ENCODE measurements at regions not wholly inside any gene's neighbourhood (a gene's known extent, or its start where the extent isn't known, plus 50 kb on each side); places are given as distances from the start of the nearest gene placed in this dataset.
"Not testable (repeated sequence)": the region's sequence is repeated elsewhere in the genome, so short reads cannot be mapped to it uniquely, and the experiment has no call there.

GRCh38 chr21:13937236-13937635 is 273.5 kb downstream of the LIPI start:
- WGBS (ENCODE audit: missing lambda C conversion rate), result 78% methylated on average over 21 of the region's 21 CpGs
- ATAC-seq, result no peak
- Histone ChIP-seq H3K4me3 (no peak overlapping the region), H3K4me1 (no peaks in the 10 kb centered on the region), H3K27ac (no peak overlapping the region), H3K9me3 (no peaks in the 10 kb centered on the region), H3K4me2 (no peak overlapping the region)
- ChIA-PET POLR2A (no interaction called here), CTCF (no interaction called here)
- TF ChIP-seq EHMT2 (IDR thresholded peaks at IDR 0.05; ENCODE audit: low read depth) (no peak), RFX5 (IDR thresholded peaks at IDR 0.05) (no peak), MAX (IDR thresholded peaks at IDR 0.05) (no peak), ZSCAN20 (CRISPR knock-in tag; IDR thresholded peaks at IDR 0.05) (no peak), SREBF2 (IDR thresholded peaks at IDR 0.05) (no peak), CEBPB (IDR thresholded peaks at IDR 0.05) (no peak), GATA3 (IDR thresholded peaks at IDR 0.05; ENCODE audit: borderline replicate concordance) (no peak), CHD2 (IDR thresholded peaks at IDR 0.05; ENCODE audit: low read length, partially characterized antibody) (no peak), HOXA7 (CRISPR knock-in tag; IDR thresholded peaks at IDR 0.05) (no peak), POLR2A (IDR thresholded peaks at IDR 0.05; ENCODE audit: low read length) (no peak), RAD21 (conservative IDR thresholded peaks at IDR 0.05 in 1 of 2, IDR thresholded peaks at IDR 0.05 in 1 of 2) (no peak), JUNB (IDR thresholded peaks at IDR 0.05) (no peak), NPAS2 (CRISPR knock-in tag; IDR thresholded peaks at IDR 0.05; ENCODE audit: borderline replicate concordance) (no peak), ZNF302 (CRISPR knock-in tag; IDR thresholded peaks at IDR 0.05) (no peak), NR3C1 (IDR thresholded peaks at IDR 0.05) (no peak), REST (IDR thresholded peaks at IDR 0.05) (no peak), HOXB5 (CRISPR knock-in tag; IDR thresholded peaks at IDR 0.05) (no peak), HDAC2 (IDR thresholded peaks at IDR 0.05) (no peak), POLR2AphosphoS2 (conservative IDR thresholded peaks at IDR 0.05; ENCODE audit: low read length) (no peak)
- no peak for FAIRE-seq
- DNase-seq (ENCODE audit: low read depth in 1 of 2, low spot score in 1 of 2), result no peak

GRCh38 chr21:13936033-13936937 is 274.5 kb downstream of the LIPI start:
- 81% methylated on average over 6 of the region's 38 CpGs for WGBS (ENCODE audit: missing lambda C conversion rate)
- ATAC-seq; H3K9me3 ChIP-seq; FAIRE-seq; H3K4me1 ChIP-seq; H3K4me2 ChIP-seq; H3K4me3 ChIP-seq; CTCF ChIA-PET; H3K27ac ChIP-seq; DNase-seq (ENCODE audit: low read depth in 1 of 2, low spot score in 1 of 2); POLR2A ChIA-PET: not testable (repeated sequence)

- WGBS (ENCODE audit: missing lambda C conversion rate), result 50% methylated on average over 1 of the region's 26 CpGs
- FAIRE-seq; H3K4me2 ChIP-seq; H3K9me3 ChIP-seq; CTCF ChIA-PET; DNase-seq (ENCODE audit: low read depth in 1 of 2, low spot score in 1 of 2); H3K4me1 ChIP-seq; ATAC-seq; H3K27ac ChIP-seq; H3K4me3 ChIP-seq; POLR2A ChIA-PET: not testable (repeated sequence)
Measured at GRCh38 chr21:13935396-13936032, 275.2 kb downstream of the LIPI start.

- WGBS (ENCODE audit: missing lambda C conversion rate), result no CpG with 5 or more reads among the region's 23 CpGs
- ATAC-seq, FAIRE-seq: not testable (repeated sequence)
Measured at GRCh38 chr21:13934887-13935342, 275.8 kb downstream of the LIPI start.

GRCh38 chr21:13923175-13923574 is 287.6 kb downstream of the LIPI start:
- H3K4me2 ChIP-seq; H3K4me1 ChIP-seq; H3K9me3 ChIP-seq; CTCF ChIA-PET; H3K27ac ChIP-seq; DNase-seq (ENCODE audit: low read depth in 1 of 2, low spot score in 1 of 2); H3K4me3 ChIP-seq; FAIRE-seq; POLR2A ChIA-PET; ATAC-seq: not testable (repeated sequence)
- 60% methylated on average over 1 of the region's 1 CpG for WGBS (ENCODE audit: missing lambda C conversion rate)

More at GRCh38 chr21:13934887-13935342, 275.8 kb downstream of the LIPI start:
- CTCF ChIA-PET; POLR2A ChIA-PET; H3K4me2 ChIP-seq; H3K4me1 ChIP-seq; H3K4me3 ChIP-seq; H3K9me3 ChIP-seq; H3K27ac ChIP-seq; DNase-seq (ENCODE audit: low read depth in 1 of 2, low spot score in 1 of 2): not testable (repeated sequence)

- H3K27ac ChIP-seq; POLR2A ChIA-PET; H3K4me2 ChIP-seq; H3K9me3 ChIP-seq; FAIRE-seq; DNase-seq (ENCODE audit: low read depth in 1 of 2, low spot score in 1 of 2); H3K4me3 ChIP-seq; ATAC-seq; H3K4me1 ChIP-seq; CTCF ChIA-PET: not testable (repeated sequence)
- WGBS (ENCODE audit: missing lambda C conversion rate), result no CpG with 5 or more reads among the region's 1 CpG
Measured at GRCh38 chr21:13921455-13921854, 289.3 kb downstream of the LIPI start.
